SIG-M5 treated with dmso at 0.1 percent for 504 hours (cell line): ENCODE measurements at regions not wholly inside any gene's neighbourhood (a gene's known extent, or its start where the extent isn't known, plus 50 kb on each side); places are given as distances from the start of the nearest gene placed in this dataset.
A peak's percentile ranks its signal among the peaks of the same experiment; 100 is the strongest.

Source experiments
- DNase-seq: peaks from one replicate; lab custom pipeline; 2025; ENCODE audit not compliant: unreplicated experiment; lab: John Stamatoyannopoulos, UW

GRCh38 chr15:47383801-47384200 lies 333.5 kb upstream of the SEMA6D start:
- no peak for DNase-seq

- no peak for DNase-seq
Measured at GRCh38 chr15:47384341-47384740, 333.0 kb upstream of the SEMA6D start.

GRCh38 chr15:47384776-47385175 lies 332.5 kb upstream of the SEMA6D start:
- DNase-seq = no peak

- no peak for DNase-seq
Measured at GRCh38 chr15:47386459-47386858, 330.8 kb upstream of the SEMA6D start.

- DNase-seq = no peak
Measured at GRCh38 chr15:47388299-47388698, 329.0 kb upstream of the SEMA6D start.

- no peak for DNase-seq
Measured at GRCh38 chr15:47390208-47390765, 327.0 kb upstream of the SEMA6D start.

GRCh38 chr15:47394286-47394809 lies 323.0 kb upstream of the SEMA6D start:
- no peak for DNase-seq

- no peak for DNase-seq
Measured at GRCh38 chr15:47395076-47395475, 322.2 kb upstream of the SEMA6D start.

- no peak for DNase-seq
Measured at GRCh38 chr15:47397655-47398054, 319.6 kb upstream of the SEMA6D start.

- no peak for DNase-seq
Measured at GRCh38 chr15:47398132-47398531, 319.2 kb upstream of the SEMA6D start.

- no peak for DNase-seq
Measured at GRCh38 chr15:47398594-47398993, 318.7 kb upstream of the SEMA6D start.

GRCh38 chr15:47399100-47399499 lies 318.2 kb upstream of the SEMA6D start:
- DNase-seq = no peak

- DNase-seq = no peak
Measured at GRCh38 chr15:47400603-47401002, 316.7 kb upstream of the SEMA6D start.

GRCh38 chr15:47401427-47401826 lies 315.9 kb upstream of the SEMA6D start:
- DNase-seq = no peak

- DNase-seq = no peak
Measured at GRCh38 chr15:47402829-47403228, 314.5 kb upstream of the SEMA6D start.

GRCh38 chr15:47404877-47405276 lies 312.4 kb upstream of the SEMA6D start:
- DNase-seq = no peak

- no peak for DNase-seq
Measured at GRCh38 chr15:47405365-47406162, 311.7 kb upstream of the SEMA6D start.

- DNase-seq = no peak
Measured at GRCh38 chr15:47407692-47408091, 309.6 kb upstream of the SEMA6D start.

- no peak for DNase-seq
Measured at GRCh38 chr15:47409038-47409437, 308.3 kb upstream of the SEMA6D start.

GRCh38 chr15:47409600-47409999 lies 307.7 kb upstream of the SEMA6D start:
- DNase-seq = no peak

GRCh38 chr15:47410247-47410646 lies 307.1 kb upstream of the SEMA6D start:
- peak; percentile 30 for DNase-seq

- no peak for DNase-seq
Measured at GRCh38 chr15:47411733-47412132, 305.6 kb upstream of the SEMA6D start.

GRCh38 chr15:47412136-47412535 lies 305.2 kb upstream of the SEMA6D start:
- DNase-seq = no peak
